ENCODE measurements at regions not wholly inside any gene's neighbourhood (a gene's known extent, or its start where the extent isn't known, plus 50 kb on each side); places are given as distances from the start of the nearest gene placed in this dataset.

DNA sequence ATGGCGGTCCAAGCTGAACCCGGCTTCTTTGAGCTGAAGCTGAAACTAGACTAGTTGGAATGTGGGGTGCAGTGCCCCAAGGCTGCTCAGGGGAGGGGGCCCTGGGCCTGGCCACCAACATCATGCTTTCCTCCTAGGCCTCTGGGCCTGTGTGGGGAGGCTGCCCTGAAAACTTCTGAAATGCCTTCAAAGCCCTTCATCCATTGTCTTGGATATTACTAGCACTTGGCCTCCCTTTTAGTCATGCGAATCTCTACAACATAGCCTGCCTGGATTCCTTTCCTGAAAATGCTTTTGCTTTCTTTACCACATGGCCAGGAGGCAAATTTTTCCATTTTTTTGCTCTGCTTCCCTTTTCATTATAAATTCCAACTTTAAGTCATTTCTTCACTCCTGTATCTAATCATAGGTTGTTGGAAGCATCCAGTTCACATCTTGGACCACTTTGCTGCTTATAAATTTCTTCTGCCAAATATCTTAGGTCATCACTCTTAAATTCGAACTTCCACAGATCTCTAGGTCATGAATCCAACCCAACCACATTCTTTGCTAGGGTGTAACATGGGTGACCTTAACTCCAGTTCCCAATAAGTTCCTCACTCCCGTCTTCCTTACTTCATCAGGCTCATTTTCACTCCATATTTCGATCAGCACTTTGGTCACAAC, 103.4 kb downstream of the DDIT4L start:
- Histone ChIP-seq H3K4me3 (ENCODE audit: low read depth in 1 of 5, low read length in 5 of 5) (no peak overlapping the region), H3K27ac (ENCODE audit: low read depth, low read length) (no peak overlapping the region), H3K9me3 (ENCODE audit: control insufficient read depth in 5 of 5, low read length in 5 of 5) (no peaks in the 10 kb centered on the region), H3K27me3 (ENCODE audit: control insufficient read depth in 5 of 5, insufficient read depth in 4 of 5, low read length in 5 of 5) (no peaks in the 10 kb centered on the region), H3K4me1 (ENCODE audit: control insufficient read depth in 5 of 5, insufficient read depth in 5 of 5, low read length in 5 of 5) (peaks cover 0 to 8% (median 0%) of the 10 kb centered on the region in 5 donors), H3K9ac (ENCODE audit: low read length in 5 of 5) (no peak overlapping the region), H3K36me3 (ENCODE audit: control insufficient read depth in 5 of 5, insufficient read depth in 5 of 5, low read length in 5 of 5) (no peaks in the 10 kb centered on the region)

DNA sequence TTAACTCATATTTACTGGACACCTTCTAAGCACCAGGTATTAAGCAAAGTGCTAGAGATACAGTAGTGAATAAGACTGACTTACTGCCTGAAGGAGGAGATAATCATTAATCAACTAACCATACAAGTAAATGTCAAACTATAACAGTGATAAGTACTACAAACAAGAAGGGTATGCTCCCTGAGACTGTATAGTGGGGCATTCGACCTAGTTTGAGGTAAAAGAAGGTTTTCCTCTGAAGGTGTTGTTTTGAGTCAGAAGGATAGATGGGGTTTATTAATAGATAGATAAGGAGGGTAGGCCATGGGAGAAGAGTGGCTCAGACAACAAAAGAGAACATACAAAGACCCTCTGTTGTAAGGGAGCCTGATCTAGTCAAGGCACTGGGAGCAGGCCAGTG, 105.4 kb downstream of the DDIT4L start:
- Histone ChIP-seq H3K27me3 (ENCODE audit: control insufficient read depth in 5 of 5, insufficient read depth in 4 of 5, low read length in 5 of 5) (no peaks in the 10 kb centered on the region), H3K36me3 (ENCODE audit: control insufficient read depth in 5 of 5, insufficient read depth in 5 of 5, low read length in 5 of 5) (no peaks in the 10 kb centered on the region)

DNA sequence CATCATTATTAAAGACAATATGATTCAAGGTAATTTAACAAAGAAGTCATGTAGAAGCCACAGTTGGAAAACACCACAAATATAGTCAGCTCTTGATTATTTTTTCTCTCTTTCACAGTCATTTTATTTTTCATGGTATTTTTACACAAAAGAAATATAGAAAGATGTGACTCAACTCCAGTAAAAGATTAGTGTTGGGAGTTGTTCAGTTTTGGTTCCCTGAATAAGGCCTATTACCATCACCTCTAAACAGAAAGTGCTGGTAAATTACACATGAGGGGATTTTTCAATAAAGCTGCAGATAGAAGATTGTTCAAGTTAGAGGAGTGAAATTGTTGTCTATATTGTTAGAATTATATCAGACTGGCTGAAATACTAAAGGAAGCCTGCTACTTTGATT, 107.0 kb downstream of the DDIT4L start:
- H3K36me3 ChIP-seq (ENCODE audit: control insufficient read depth in 5 of 5, insufficient read depth in 5 of 5, low read length in 5 of 5), result no peaks in the 10 kb centered on the region
- no peaks in the 10 kb centered on the region for H3K9me3 ChIP-seq (ENCODE audit: control insufficient read depth in 5 of 5, low read length in 5 of 5)
- H3K4me3 ChIP-seq (ENCODE audit: low read depth in 1 of 5, low read length in 5 of 5), result no peak overlapping the region
- no peaks in the 10 kb centered on the region for H3K27me3 ChIP-seq (ENCODE audit: control insufficient read depth in 5 of 5, insufficient read depth in 4 of 5, low read length in 5 of 5)
- H3K4me1 ChIP-seq (ENCODE audit: control insufficient read depth in 5 of 5, insufficient read depth in 5 of 5, low read length in 5 of 5), result peaks cover 0 to 8% (median 0%) of the 10 kb centered on the region in 5 donors
- H3K27ac ChIP-seq (ENCODE audit: low read depth, low read length), result no peak overlapping the region
- no peak overlapping the region for H3K9ac ChIP-seq (ENCODE audit: low read length in 5 of 5)

More for the DNA sequence above, 105.4 kb downstream of the DDIT4L start:
- Histone ChIP-seq H3K9ac (ENCODE audit: low read length in 5 of 5) (no peak overlapping the region), H3K9me3 (ENCODE audit: control insufficient read depth in 5 of 5, low read length in 5 of 5) (no peaks in the 10 kb centered on the region), H3K4me3 (ENCODE audit: low read depth in 1 of 5, low read length in 5 of 5) (no peak overlapping the region), H3K4me1 (ENCODE audit: control insufficient read depth in 5 of 5, insufficient read depth in 5 of 5, low read length in 5 of 5) (peaks cover 0 to 8% (median 0%) of the 10 kb centered on the region in 5 donors), H3K27ac (ENCODE audit: low read depth, low read length) (no peak overlapping the region)

DNA sequence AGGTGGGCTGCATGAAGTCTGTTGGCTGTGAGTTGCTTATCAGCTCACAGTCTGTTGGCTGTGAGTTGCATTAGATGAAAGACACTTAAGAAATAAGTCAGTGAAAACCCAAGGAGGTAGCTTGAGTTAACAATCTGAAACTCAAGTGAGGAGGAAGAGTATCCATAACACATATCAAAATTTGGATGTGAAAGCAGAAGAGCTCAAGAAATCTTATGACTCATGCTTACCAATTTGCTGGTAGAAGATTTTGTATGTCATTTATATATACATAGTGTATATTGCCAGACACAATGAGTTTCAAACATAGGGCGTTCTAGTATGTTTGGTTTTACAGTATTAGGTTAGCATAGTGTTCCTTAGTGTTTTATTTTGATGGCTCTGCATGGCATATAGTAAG, 107.4 kb downstream of the DDIT4L start:
- H3K27me3 ChIP-seq (ENCODE audit: control insufficient read depth in 5 of 5, insufficient read depth in 4 of 5, low read length in 5 of 5), result no peaks in the 10 kb centered on the region
- no peak overlapping the region for H3K27ac ChIP-seq (ENCODE audit: low read depth, low read length)
- H3K36me3 ChIP-seq (ENCODE audit: control insufficient read depth in 5 of 5, insufficient read depth in 5 of 5, low read length in 5 of 5), result no peaks in the 10 kb centered on the region
- no peak overlapping the region for H3K4me3 ChIP-seq (ENCODE audit: low read depth in 1 of 5, low read length in 5 of 5)
- H3K9me3 ChIP-seq (ENCODE audit: control insufficient read depth in 5 of 5, low read length in 5 of 5), result no peaks in the 10 kb centered on the region
- H3K4me1 ChIP-seq (ENCODE audit: control insufficient read depth in 5 of 5, insufficient read depth in 5 of 5, low read length in 5 of 5), result peaks cover 0 to 5% (median 0%) of the 10 kb centered on the region in 5 donors
- no peak overlapping the region for H3K9ac ChIP-seq (ENCODE audit: low read length in 5 of 5)

DNA sequence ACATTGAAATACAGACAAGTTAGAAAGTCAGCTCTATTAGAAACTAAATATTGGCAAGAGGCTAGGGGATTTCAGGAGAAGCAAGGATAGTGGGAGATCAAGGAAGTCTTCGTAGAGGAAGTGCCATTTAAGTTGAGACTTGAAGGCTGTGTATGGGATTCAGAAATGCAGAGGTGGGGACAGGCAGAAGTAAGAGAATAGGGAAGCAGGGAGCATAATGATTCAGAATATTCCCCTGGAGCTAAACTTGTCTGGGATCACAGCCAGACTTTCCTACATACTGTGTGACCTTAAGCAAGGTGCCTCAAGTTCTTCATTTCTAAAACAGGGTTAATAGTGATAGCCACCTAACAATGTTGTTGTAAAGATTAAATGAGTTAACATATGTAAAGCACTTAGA, 108.8 kb downstream of the DDIT4L start:
- Histone ChIP-seq H3K9me3 (ENCODE audit: control insufficient read depth in 5 of 5, low read length in 5 of 5) (no peaks in the 10 kb centered on the region), H3K27me3 (ENCODE audit: control insufficient read depth in 5 of 5, insufficient read depth in 4 of 5, low read length in 5 of 5) (no peaks in the 10 kb centered on the region), H3K4me1 (ENCODE audit: control insufficient read depth in 5 of 5, insufficient read depth in 5 of 5, low read length in 5 of 5) (no peaks in the 10 kb centered on the region), H3K9ac (ENCODE audit: low read length in 5 of 5) (no peak overlapping the region), H3K36me3 (ENCODE audit: control insufficient read depth in 5 of 5, insufficient read depth in 5 of 5, low read length in 5 of 5) (no peaks in the 10 kb centered on the region), H3K4me3 (ENCODE audit: low read depth in 1 of 5, low read length in 5 of 5) (no peak overlapping the region), H3K27ac (ENCODE audit: low read depth, low read length) (no peak overlapping the region)

DNA sequence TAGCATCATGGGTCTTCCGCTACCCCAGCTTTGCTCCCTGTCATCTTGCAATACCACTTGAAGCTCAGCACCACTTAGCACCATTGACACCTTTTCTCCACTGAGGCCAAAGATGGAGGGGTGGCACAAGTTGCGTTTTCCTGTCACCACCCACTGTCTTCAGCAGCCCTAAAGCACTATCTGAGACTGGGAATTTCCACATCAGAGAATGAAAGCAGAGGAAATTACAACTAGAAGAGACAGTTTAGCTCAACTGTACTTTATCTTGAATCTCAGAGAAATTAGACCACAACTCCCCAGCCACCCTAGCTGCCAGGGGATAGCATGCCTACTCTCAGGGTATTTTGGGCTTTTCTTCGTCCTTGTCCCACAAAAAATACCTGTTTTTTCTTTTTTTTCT, 111.0 kb downstream of the DDIT4L start:
- Histone ChIP-seq H3K36me3 (ENCODE audit: control insufficient read depth in 5 of 5, insufficient read depth in 5 of 5, low read length in 5 of 5) (no peaks in the 10 kb centered on the region), H3K4me1 (ENCODE audit: control insufficient read depth in 5 of 5, insufficient read depth in 5 of 5, low read length in 5 of 5) (no peaks in the 10 kb centered on the region), H3K27ac (ENCODE audit: low read depth, low read length) (no peak overlapping the region), H3K4me3 (ENCODE audit: low read depth in 1 of 5, low read length in 5 of 5) (no peak overlapping the region), H3K9ac (ENCODE audit: low read length in 5 of 5) (no peak overlapping the region), H3K9me3 (ENCODE audit: control insufficient read depth in 5 of 5, low read length in 5 of 5) (no peaks in the 10 kb centered on the region), H3K27me3 (ENCODE audit: control insufficient read depth in 5 of 5, insufficient read depth in 4 of 5, low read length in 5 of 5) (no peaks in the 10 kb centered on the region)

DNA sequence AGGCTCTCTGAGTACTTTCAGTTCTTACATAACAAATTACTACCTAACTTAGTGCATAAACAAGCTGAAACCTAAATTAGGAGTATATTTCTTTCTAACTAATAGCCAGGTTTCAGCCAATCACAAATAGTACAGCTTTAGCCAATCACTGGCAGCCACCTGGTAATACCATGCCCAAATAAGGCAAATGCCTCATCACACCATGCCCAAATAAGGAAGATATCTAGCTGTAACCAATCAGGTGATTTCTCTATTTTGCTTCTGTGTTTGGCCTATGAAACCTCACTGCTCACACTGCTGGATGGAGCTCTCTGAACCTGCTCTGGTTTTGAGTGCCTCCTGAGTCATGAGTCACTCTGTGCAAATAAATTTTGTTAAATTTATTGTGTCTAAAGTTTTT, 113.5 kb downstream of the DDIT4L start:
- H3K36me3 ChIP-seq (ENCODE audit: control insufficient read depth in 5 of 5, insufficient read depth in 5 of 5, low read length in 5 of 5), result no peaks in the 10 kb centered on the region
- H3K4me3 ChIP-seq (ENCODE audit: low read depth in 1 of 5, low read length in 5 of 5), result no peak overlapping the region
- no peak overlapping the region for H3K27ac ChIP-seq (ENCODE audit: low read depth, low read length)
- H3K9me3 ChIP-seq (ENCODE audit: control insufficient read depth in 5 of 5, low read length in 5 of 5), result no peaks in the 10 kb centered on the region
- H3K4me1 ChIP-seq (ENCODE audit: control insufficient read depth in 5 of 5, insufficient read depth in 5 of 5, low read length in 5 of 5), result no peaks in the 10 kb centered on the region
- no peaks in the 10 kb centered on the region for H3K27me3 ChIP-seq (ENCODE audit: control insufficient read depth in 5 of 5, insufficient read depth in 4 of 5, low read length in 5 of 5)
- H3K9ac ChIP-seq (ENCODE audit: low read length in 5 of 5), result no peak overlapping the region

DNA sequence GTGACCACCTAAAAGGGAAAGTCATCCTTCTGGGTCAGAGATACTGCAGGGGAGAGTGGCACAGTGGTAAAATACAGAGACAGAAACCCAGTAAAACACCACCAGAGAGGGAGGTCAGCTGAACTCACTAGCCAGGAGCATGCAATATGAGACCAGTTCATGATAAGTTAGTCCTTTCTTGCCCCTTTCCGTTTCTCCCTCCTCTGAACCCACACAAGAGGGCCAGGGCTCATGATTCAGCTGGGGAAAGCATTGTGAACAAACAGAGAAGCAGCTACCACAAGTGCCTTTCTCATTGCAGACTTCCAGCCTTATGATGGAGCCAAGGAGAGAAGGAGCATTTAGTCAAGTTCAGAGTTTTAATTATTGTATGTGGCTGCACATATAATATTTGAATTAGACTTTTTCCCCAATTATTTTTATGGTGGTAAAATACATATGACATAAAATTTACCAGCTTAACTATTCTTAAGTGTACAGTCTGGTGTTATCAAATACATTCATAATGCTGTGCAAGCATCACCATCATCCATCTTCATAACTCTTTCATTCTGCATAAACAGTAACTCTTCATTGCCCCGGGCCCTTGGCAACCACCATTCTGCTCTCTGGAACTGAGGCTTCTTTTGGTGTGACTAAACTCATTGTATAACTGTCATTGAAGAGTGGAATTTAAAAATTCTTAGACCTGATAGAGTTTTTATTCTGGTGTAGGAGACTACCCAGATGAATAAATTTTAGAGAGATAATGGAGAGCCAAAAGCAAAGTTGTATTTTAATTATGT, 114.6 kb downstream of the DDIT4L start:
- H3K27me3 ChIP-seq (ENCODE audit: control insufficient read depth in 5 of 5, insufficient read depth in 4 of 5, low read length in 5 of 5), result no peaks in the 10 kb centered on the region
- H3K4me1 ChIP-seq (ENCODE audit: control insufficient read depth in 5 of 5, insufficient read depth in 5 of 5, low read length in 5 of 5), result no peaks in the 10 kb centered on the region
- H3K36me3 ChIP-seq (ENCODE audit: control insufficient read depth in 5 of 5, insufficient read depth in 5 of 5, low read length in 5 of 5), result no peaks in the 10 kb centered on the region
- H3K9me3 ChIP-seq (ENCODE audit: control insufficient read depth in 5 of 5, low read length in 5 of 5), result no peaks in the 10 kb centered on the region
- H3K4me3 ChIP-seq (ENCODE audit: low read depth in 1 of 5, low read length in 5 of 5), result no peak overlapping the region
- H3K27ac ChIP-seq (ENCODE audit: low read depth, low read length), result no peak overlapping the region
- H3K9ac ChIP-seq (ENCODE audit: low read length in 5 of 5), result no peak overlapping the region

DNA sequence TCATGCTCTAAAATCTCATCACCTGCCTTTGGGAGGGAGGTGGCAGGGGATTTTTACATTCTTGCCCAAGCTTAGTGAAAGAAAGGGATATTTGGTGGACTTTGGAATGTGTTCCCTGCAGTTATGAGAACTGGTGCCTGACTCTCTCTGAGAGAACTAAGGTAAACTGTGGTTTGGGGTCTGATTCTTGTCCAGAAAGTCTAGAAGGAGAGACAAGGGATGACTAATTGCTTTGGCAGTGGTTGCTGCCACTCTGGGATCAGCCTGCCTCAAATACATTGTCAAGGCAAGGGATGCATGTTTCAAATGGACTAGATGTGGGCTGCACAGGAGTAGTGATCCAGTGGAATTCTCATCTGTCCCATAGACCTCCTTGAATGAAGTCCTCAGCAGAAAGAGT, 115.2 kb downstream of the DDIT4L start:
- Histone ChIP-seq H3K4me1 (ENCODE audit: control insufficient read depth in 5 of 5, insufficient read depth in 5 of 5, low read length in 5 of 5) (no peaks in the 10 kb centered on the region), H3K4me3 (ENCODE audit: low read depth in 1 of 5, low read length in 5 of 5) (no peak overlapping the region), H3K9me3 (ENCODE audit: control insufficient read depth in 5 of 5, low read length in 5 of 5) (no peaks in the 10 kb centered on the region), H3K36me3 (ENCODE audit: control insufficient read depth in 5 of 5, insufficient read depth in 5 of 5, low read length in 5 of 5) (no peaks in the 10 kb centered on the region), H3K9ac (ENCODE audit: low read length in 5 of 5) (no peak overlapping the region), H3K27me3 (ENCODE audit: control insufficient read depth in 5 of 5, insufficient read depth in 4 of 5, low read length in 5 of 5) (no peaks in the 10 kb centered on the region), H3K27ac (ENCODE audit: low read depth, low read length) (no peak overlapping the region)

DNA sequence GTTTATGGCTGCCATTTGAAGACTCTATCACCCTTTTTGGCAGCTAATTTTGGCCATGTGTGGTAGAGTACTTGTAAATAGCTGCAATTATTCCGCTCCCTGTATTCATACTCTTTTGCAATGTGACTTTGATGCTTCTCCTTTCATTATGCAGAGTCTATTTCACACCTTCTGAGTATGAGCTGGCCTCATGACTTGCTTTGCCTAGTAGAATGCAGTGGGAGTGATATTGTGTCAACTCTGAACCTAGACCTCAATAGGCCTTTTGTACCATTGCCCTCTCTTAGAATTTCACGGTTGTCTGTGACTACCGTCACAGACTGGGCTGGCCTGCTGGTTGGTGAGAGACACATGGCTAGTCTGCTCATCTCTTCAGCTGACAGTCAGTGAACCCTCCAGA, 118.8 kb downstream of the DDIT4L start:
- Histone ChIP-seq H3K27ac (ENCODE audit: low read depth, low read length) (no peak overlapping the region), H3K27me3 (ENCODE audit: control insufficient read depth in 5 of 5, insufficient read depth in 4 of 5, low read length in 5 of 5) (no peaks in the 10 kb centered on the region), H3K9ac (ENCODE audit: low read length in 5 of 5) (no peak overlapping the region), H3K36me3 (ENCODE audit: control insufficient read depth in 5 of 5, insufficient read depth in 5 of 5, low read length in 5 of 5) (no peaks in the 10 kb centered on the region), H3K4me1 (ENCODE audit: control insufficient read depth in 5 of 5, insufficient read depth in 5 of 5, low read length in 5 of 5) (no peaks in the 10 kb centered on the region), H3K4me3 (ENCODE audit: low read depth in 1 of 5, low read length in 5 of 5) (no peak overlapping the region), H3K9me3 (ENCODE audit: control insufficient read depth in 5 of 5, low read length in 5 of 5) (no peaks in the 10 kb centered on the region)
